ENCODE measurements at regions not wholly inside any gene's neighbourhood (a gene's known extent, or its start where the extent isn't known, plus 50 kb on each side); places are given as distances from the start of the nearest gene placed in this dataset.

DNA sequence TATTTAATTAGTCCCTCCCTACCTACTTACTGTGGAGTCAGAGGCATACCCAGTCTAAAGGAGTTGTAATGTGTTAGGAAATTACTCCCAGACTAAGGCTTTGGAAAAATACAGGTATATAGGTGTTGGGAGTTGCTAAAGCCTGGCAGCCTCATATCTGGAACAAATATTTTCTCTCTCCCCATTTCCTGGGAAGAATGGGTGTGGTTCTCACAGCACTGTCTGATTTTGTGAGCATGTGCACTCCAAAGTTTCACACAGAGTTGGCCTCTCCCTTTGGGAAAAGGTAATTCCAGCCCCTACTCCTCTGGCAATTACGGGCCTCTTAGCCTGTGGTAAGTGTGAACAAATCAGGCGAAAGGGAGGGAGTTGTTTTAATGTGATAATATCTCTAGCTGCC is 187.0 kb downstream of the MID1IP1 start (continued):
- TF ChIP-seq REST (IDR thresholded peaks at IDR 0.05; ENCODE audit: low read depth) (no peak), EGR1 (IDR thresholded peaks at IDR 0.05; ENCODE audit: low read depth) (no peak), ELF1 (IDR thresholded peaks at IDR 0.05; ENCODE audit: borderline replicate concordance, low read depth) (no peak), CEBPB (IDR thresholded peaks at IDR 0.05; ENCODE audit: low read depth) (no peak)

GRCh38 chrX:38989076-38989475 is 187.8 kb downstream of the MID1IP1 start:
- H3K4me2 ChIP-seq (ENCODE audit: low read length) = no peak overlapping the region
- H4K20me1 ChIP-seq (ENCODE audit: insufficient read depth) = no peaks in the 10 kb centered on the region
- H3K27me3 ChIP-seq (ENCODE audit: insufficient read depth, low read length) = no peaks in the 10 kb centered on the region
- no peak overlapping the region for H3K4me3 ChIP-seq (replicated peaks in 1 of 2; ENCODE audit: low read depth in 1 of 2, low read length in 2 of 2)
- ATAC-seq = no peak
- BruUV-seq (replicated peaks) = no TSS peak
- H2AFZ ChIP-seq (ENCODE audit: low read depth, low read length, poor library complexity, severe bottlenecking) = no peak overlapping the region
- no peaks in the 10 kb centered on the region for H3K4me1 ChIP-seq (ENCODE audit: control insufficient read depth in 1 of 2, insufficient read depth in 2 of 2, low read length in 2 of 2)
- no peak for DNase-seq (ENCODE audit: low read depth, low spot score)
- H3K36me3 ChIP-seq (ENCODE audit: control insufficient read depth in 1 of 2, insufficient read depth in 2 of 2, low read length in 2 of 2) = no peaks in the 10 kb centered on the region
- intact Hi-C loops (cut with micrococcal nuclease) = loop anchor here (5.0 kb wide), 1 partner anchor 222 kb away; no protein-coding TSS in a partner anchor
- no peak overlapping the region for H3K9ac ChIP-seq (ENCODE audit: low read length)
- no peaks in the 10 kb centered on the region for H3K79me2 ChIP-seq (ENCODE audit: insufficient read depth, low read length)
- no peaks in the 10 kb centered on the region for H3K9me3 ChIP-seq (ENCODE audit: control insufficient read depth in 1 of 2, insufficient read depth in 1 of 2, low read depth in 1 of 2, low read length in 2 of 2)
- POLR2A ChIA-PET = no interaction called here
- TF ChIP-seq SRF (IDR thresholded peaks at IDR 0.05; ENCODE audit: low read depth) (no peak), EZH2phosphoT487 (IDR thresholded peaks at IDR 0.05; ENCODE audit: borderline replicate concordance) (no peak), EGR1 (IDR thresholded peaks at IDR 0.05; ENCODE audit: low read depth) (no peak), ATF3 (IDR thresholded peaks at IDR 0.05) (no peak)
- TF ChIP-seq, protein P1, sequence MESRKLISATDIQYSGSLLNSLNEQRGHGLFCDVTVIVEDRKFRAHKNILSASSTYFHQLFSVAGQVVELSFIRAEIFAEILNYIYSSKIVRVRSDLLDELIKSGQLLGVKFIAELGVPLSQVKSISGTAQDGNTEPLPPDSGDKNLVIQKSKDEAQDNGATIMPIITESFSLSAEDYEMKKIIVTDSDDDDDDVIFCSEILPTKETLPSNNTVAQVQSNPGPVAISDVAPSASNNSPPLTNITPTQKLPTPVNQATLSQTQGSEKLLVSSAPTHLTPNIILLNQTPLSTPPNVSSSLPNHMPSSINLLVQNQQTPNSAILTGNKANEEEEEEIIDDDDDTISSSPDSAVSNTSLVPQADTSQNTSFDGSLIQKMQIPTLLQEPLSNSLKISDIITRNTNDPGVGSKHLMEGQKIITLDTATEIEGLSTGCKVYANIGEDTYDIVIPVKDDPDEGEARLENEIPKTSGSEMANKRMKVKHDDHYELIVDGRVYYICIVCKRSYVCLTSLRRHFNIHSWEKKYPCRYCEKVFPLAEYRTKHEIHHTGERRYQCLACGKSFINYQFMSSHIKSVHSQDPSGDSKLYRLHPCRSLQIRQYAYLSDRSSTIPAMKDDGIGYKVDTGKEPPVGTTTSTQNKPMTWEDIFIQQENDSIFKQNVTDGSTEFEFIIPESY (IDR thresholded peaks at IDR 0.05; ENCODE audit: extremely low read depth, insufficient replicate concordance, low read length) = no peak
- CTCF ChIA-PET = no interaction called here
- RAD21 ChIA-PET (ENCODE audit: low non-redundant PET in 1 of 2, low total read pairs in 2 of 2, uncharacterized antibody in 2 of 2, unreplicated experiment in 2 of 2) = no interaction called here
- no peak overlapping the region for H3K27ac ChIP-seq (ENCODE audit: low read depth, low read length)
- H3K9me2 ChIP-seq (ENCODE audit: insufficient read depth) = no peaks in the 10 kb centered on the region

Data from HCT116 (cell line).